ENCODE measurements at regions not wholly inside any gene's neighbourhood (a gene's known extent, or its start where the extent isn't known, plus 50 kb on each side); places are given as distances from the start of the nearest gene placed in this dataset.

DNA sequence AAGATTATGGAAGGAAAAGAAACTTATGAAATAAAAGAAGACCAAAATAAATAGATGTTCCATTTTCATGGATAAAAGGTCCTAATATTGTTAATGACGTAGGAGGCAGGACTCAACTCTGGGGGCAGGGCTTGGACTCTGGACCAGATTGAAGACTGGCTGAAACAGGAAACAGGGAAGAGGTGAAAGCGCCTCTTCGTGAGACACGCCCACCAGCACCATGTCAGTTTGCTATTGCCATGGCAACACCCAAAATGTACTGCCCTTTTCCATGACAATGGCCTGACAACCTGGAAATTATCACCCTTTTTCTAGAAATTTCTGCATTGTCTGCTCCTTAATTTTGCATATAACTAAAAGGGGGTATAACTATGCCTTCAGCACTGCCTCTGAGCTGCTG lies 1522.2 kb downstream of the TBC1D22A start:
- no peak for TF ChIP-seq GABPA (IDR thresholded peaks at IDR 0.05; ENCODE audit: low read depth)
- TF ChIP-seq, protein P1, sequence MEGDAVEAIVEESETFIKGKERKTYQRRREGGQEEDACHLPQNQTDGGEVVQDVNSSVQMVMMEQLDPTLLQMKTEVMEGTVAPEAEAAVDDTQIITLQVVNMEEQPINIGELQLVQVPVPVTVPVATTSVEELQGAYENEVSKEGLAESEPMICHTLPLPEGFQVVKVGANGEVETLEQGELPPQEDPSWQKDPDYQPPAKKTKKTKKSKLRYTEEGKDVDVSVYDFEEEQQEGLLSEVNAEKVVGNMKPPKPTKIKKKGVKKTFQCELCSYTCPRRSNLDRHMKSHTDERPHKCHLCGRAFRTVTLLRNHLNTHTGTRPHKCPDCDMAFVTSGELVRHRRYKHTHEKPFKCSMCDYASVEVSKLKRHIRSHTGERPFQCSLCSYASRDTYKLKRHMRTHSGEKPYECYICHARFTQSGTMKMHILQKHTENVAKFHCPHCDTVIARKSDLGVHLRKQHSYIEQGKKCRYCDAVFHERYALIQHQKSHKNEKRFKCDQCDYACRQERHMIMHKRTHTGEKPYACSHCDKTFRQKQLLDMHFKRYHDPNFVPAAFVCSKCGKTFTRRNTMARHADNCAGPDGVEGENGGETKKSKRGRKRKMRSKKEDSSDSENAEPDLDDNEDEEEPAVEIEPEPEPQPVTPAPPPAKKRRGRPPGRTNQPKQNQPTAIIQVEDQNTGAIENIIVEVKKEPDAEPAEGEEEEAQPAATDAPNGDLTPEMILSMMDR (IDR thresholded peaks at IDR 0.05; ENCODE audit: insufficient read depth, low read length), result no peak
- no peak for TF ChIP-seq POLR2AphosphoS5 (IDR thresholded peaks at IDR 0.05; ENCODE audit: low read depth)
- TF ChIP-seq, protein P2, sequence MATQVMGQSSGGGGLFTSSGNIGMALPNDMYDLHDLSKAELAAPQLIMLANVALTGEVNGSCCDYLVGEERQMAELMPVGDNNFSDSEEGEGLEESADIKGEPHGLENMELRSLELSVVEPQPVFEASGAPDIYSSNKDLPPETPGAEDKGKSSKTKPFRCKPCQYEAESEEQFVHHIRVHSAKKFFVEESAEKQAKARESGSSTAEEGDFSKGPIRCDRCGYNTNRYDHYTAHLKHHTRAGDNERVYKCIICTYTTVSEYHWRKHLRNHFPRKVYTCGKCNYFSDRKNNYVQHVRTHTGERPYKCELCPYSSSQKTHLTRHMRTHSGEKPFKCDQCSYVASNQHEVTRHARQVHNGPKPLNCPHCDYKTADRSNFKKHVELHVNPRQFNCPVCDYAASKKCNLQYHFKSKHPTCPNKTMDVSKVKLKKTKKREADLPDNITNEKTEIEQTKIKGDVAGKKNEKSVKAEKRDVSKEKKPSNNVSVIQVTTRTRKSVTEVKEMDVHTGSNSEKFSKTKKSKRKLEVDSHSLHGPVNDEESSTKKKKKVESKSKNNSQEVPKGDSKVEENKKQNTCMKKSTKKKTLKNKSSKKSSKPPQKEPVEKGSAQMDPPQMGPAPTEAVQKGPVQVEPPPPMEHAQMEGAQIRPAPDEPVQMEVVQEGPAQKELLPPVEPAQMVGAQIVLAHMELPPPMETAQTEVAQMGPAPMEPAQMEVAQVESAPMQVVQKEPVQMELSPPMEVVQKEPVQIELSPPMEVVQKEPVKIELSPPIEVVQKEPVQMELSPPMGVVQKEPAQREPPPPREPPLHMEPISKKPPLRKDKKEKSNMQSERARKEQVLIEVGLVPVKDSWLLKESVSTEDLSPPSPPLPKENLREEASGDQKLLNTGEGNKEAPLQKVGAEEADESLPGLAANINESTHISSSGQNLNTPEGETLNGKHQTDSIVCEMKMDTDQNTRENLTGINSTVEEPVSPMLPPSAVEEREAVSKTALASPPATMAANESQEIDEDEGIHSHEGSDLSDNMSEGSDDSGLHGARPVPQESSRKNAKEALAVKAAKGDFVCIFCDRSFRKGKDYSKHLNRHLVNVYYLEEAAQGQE (IDR thresholded peaks at IDR 0.05; ENCODE audit: insufficient replicate concordance, low read depth), result no peak
- no peak for TF ChIP-seq SPI1 (IDR thresholded peaks at IDR 0.05; ENCODE audit: borderline replicate concordance, low read depth)
- Histone ChIP-seq H3K27me3 (ENCODE audit: insufficient read depth, poor library complexity, severe bottlenecking) (no peaks in the 10 kb centered on the region), H3K4me3 (replicated peaks; ENCODE audit: insufficient read depth, low read length) (no peak overlapping the region), H3K27ac (replicated peaks) (no peak overlapping the region)
- DNase-seq (ENCODE audit: low read depth in 1 of 2, low spot score in 1 of 2), result no peak

DNA sequence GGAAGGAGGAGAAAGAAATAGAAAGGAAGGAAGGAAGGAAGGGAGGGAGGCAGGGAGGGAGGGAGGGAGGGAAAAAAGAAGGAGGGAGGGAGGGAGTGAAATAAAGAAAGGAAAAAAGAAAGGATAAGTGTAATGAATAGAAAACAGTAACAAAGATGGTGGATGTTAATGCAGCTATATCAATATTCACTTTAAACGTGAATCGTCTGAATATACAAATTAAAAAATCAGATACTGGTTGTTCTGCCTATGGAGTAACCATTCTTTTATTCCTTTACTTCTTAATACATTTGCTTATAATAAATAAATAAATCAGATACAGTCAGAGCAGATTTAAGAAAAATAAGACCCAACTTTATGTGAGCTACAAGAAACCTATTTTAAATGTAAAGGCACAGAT lies 1520.4 kb downstream of the TBC1D22A start:
- no peak for DNase-seq (ENCODE audit: low read depth in 1 of 2, low spot score in 1 of 2)
- H3K27me3 ChIP-seq (ENCODE audit: insufficient read depth, poor library complexity, severe bottlenecking), result no peaks in the 10 kb centered on the region
- no peak overlapping the region for H3K4me3 ChIP-seq (replicated peaks; ENCODE audit: insufficient read depth, low read length)
- H3K27ac ChIP-seq (replicated peaks), result no peak overlapping the region
- TF ChIP-seq GABPA (IDR thresholded peaks at IDR 0.05; ENCODE audit: low read depth) (no peak), POLR2AphosphoS5 (IDR thresholded peaks at IDR 0.05; ENCODE audit: low read depth) (no peak), SPI1 (IDR thresholded peaks at IDR 0.05; ENCODE audit: borderline replicate concordance, low read depth) (no peak)
- TF ChIP-seq, protein P2 (IDR thresholded peaks at IDR 0.05; ENCODE audit: insufficient replicate concordance, low read depth), result no peak
- TF ChIP-seq, protein P1 (IDR thresholded peaks at IDR 0.05; ENCODE audit: insufficient read depth, low read length), result no peak

DNA sequence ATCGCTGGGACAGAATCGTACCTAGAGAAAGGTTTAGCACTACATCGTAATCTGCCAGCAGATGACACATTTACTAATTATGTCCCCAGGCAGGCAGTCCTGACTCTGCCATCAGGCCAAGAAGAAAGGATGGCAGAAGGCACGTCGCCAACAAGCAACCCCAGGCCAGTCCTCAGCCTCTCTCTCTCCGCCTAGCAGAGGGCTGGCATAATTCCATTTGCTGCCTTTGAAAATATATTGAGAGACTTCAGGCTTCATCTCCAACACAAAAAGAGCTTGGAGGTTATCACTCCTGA lies 1517.0 kb downstream of the TBC1D22A start:
- Histone ChIP-seq H3K27me3 (ENCODE audit: insufficient read depth, poor library complexity, severe bottlenecking) (no peaks in the 10 kb centered on the region), H3K4me3 (replicated peaks; ENCODE audit: insufficient read depth, low read length) (no peak overlapping the region), H3K27ac (replicated peaks) (no peak overlapping the region)
- TF ChIP-seq POLR2AphosphoS5 (IDR thresholded peaks at IDR 0.05; ENCODE audit: low read depth) (no peak), GABPA (IDR thresholded peaks at IDR 0.05; ENCODE audit: low read depth) (no peak), SPI1 (IDR thresholded peaks at IDR 0.05; ENCODE audit: borderline replicate concordance, low read depth) (no peak)
- TF ChIP-seq, protein P2 (IDR thresholded peaks at IDR 0.05; ENCODE audit: insufficient replicate concordance, low read depth), result no peak
- TF ChIP-seq, protein P1 (IDR thresholded peaks at IDR 0.05; ENCODE audit: insufficient read depth, low read length), result no peak
- no peak for DNase-seq (ENCODE audit: low read depth in 1 of 2, low spot score in 1 of 2)

All from HL-60 (cell line).